H9 (cell line): ENCODE measurements at regions not wholly inside any gene's neighbourhood (a gene's known extent, or its start where the extent isn't known, plus 50 kb on each side); places are given as distances from the start of the nearest gene placed in this dataset.

Experiments
- DNase-seq: peaks from one replicate; pipeline ENCODE4 v3.0.0-alpha.2; 2017
- H2AFZ ChIP-seq: one replicate; pipeline ENCODE4 v1.6.1; 2013; ENCODE audit warnings: mild to moderate bottlenecking, low read length, control low read depth, moderate library complexity
- H2AK5ac ChIP-seq: 2 replicates; pipeline ENCODE4 v1.6.1; 2013; ENCODE audit warnings: low read length, control low read depth, mixed read lengths; ENCODE audit not compliant: insufficient read length
- H2BK120ac ChIP-seq: one replicate; pipeline ENCODE4 v1.6.1; 2013; ENCODE audit warnings: low read depth, mild to moderate bottlenecking, low read length, control low read depth, inconsistent platforms; ENCODE audit not compliant: poor library complexity, severe bottlenecking
- H2BK12ac ChIP-seq: 2 replicates; pipeline ENCODE4 v1.6.1; 2013; ENCODE audit warnings: low read length, control low read depth, mixed read lengths, low read depth; ENCODE audit not compliant: insufficient read length
- H2BK15ac ChIP-seq: 2 replicates; pipeline ENCODE4 v1.6.1; 2013; ENCODE audit warnings: low read depth, low read length, control low read depth
- H2BK20ac ChIP-seq: one replicate; pipeline ENCODE4 v1.6.1; 2013; ENCODE audit warnings: low read depth, mild to moderate bottlenecking, low read length, control low read depth, inconsistent platforms; ENCODE audit not compliant: poor library complexity, severe bottlenecking
- H2BK5ac ChIP-seq: 2 replicates; pipeline ENCODE4 v1.6.1; 2013; ENCODE audit warnings: low read length, control low read depth, mixed read lengths; ENCODE audit not compliant: insufficient read length
- H3K14ac ChIP-seq: 2 replicates; pipeline ENCODE4 v1.6.1; 2013; ENCODE audit warnings: low read length, control low read depth; ENCODE audit not compliant: insufficient read depth
- H3K18ac ChIP-seq: 2 replicates; pipeline ENCODE4 v1.6.1; 2013; ENCODE audit warnings: low read depth, mild to moderate bottlenecking, mixed read lengths, low read length, control low read depth; ENCODE audit not compliant: insufficient read length
- H3K23ac ChIP-seq: 2 replicates; pipeline ENCODE4 v1.6.1; 2013; ENCODE audit warnings: low read length, control low read depth, mixed read lengths, low read depth; ENCODE audit not compliant: insufficient read length
- H3K23me2 ChIP-seq: 2 replicates; pipeline ENCODE4 v1.6.1; 2013; ENCODE audit warnings: low read depth, mild to moderate bottlenecking, mixed read lengths, low read length, control low read depth; ENCODE audit not compliant: insufficient read length, poor library complexity, severe bottlenecking
- H3K27ac ChIP-seq: 2 replicates; pipeline ENCODE4 v1.5.1; 2013; ENCODE audit warnings: low read length, control low read depth, mixed read lengths, low read depth; ENCODE audit not compliant: insufficient read length
- H3K27me3 ChIP-seq: 2 replicates; pipeline ENCODE4 v1.6.1; 2013; ENCODE audit warnings: low read length, control low read depth, inconsistent platforms; ENCODE audit not compliant: insufficient read depth
- H3K4ac ChIP-seq: 2 replicates; pipeline ENCODE4 v1.6.1; 2013; ENCODE audit warnings: low read depth, mild to moderate bottlenecking, control low read depth, inconsistent platforms, low read length, moderate library complexity
- H3K4me1 ChIP-seq: 2 replicates; pipeline ENCODE4 v1.6.1; 2013; ENCODE audit warnings: low read length, control low read depth, inconsistent platforms; ENCODE audit not compliant: insufficient read depth
- H3K4me2 ChIP-seq: 2 replicates; pipeline ENCODE4 v1.6.1; 2013; ENCODE audit warnings: low read length, control low read depth, mixed read lengths; ENCODE audit not compliant: insufficient read length, insufficient read depth
- H3K56ac ChIP-seq: 2 replicates; pipeline ENCODE4 v1.6.1; 2013; ENCODE audit warnings: low read depth, mild to moderate bottlenecking, mixed read lengths, low read length, control low read depth; ENCODE audit not compliant: insufficient read length
- H3K79me1 ChIP-seq: 2 replicates; pipeline ENCODE4 v1.6.1; 2013; ENCODE audit warnings: low read depth, mild to moderate bottlenecking, moderate library complexity, low read length, control low read depth, inconsistent platforms; ENCODE audit not compliant: insufficient read depth, poor library complexity, severe bottlenecking
- H3K79me2 ChIP-seq: 2 replicates; pipeline ENCODE4 v1.6.1; 2013; ENCODE audit warnings: low read length, control low read depth, inconsistent platforms; ENCODE audit not compliant: insufficient read depth
- H3K9ac ChIP-seq: 2 replicates; pipeline ENCODE4 v1.6.1; 2013; ENCODE audit warnings: low read length, control low read depth, mixed read lengths; ENCODE audit not compliant: insufficient read length; ENCODE audit errors: extremely low read depth
- H3K9me3 ChIP-seq: one replicate; pipeline ENCODE4 v1.6.1; 2013; ENCODE audit warnings: low read depth, low read length, inconsistent platforms; ENCODE audit not compliant: control insufficient read depth
- H3T11ph ChIP-seq: one replicate; pipeline ENCODE4 v1.6.1; 2013; ENCODE audit warnings: mild to moderate bottlenecking, low read length, control low read depth, inconsistent platforms
- H4K20me1 ChIP-seq: one replicate; pipeline ENCODE4 v1.6.1; 2013; ENCODE audit not compliant: control insufficient read depth, insufficient read length, insufficient read depth
- H4K5ac ChIP-seq: 2 replicates; pipeline ENCODE4 v1.6.1; 2013; ENCODE audit warnings: low read depth, mild to moderate bottlenecking, mixed read lengths, low read length, control low read depth; ENCODE audit not compliant: insufficient read length
- H4K8ac ChIP-seq: replicated peaks from 2 replicates; pipeline ENCODE4 v1.6.1; 2013; ENCODE audit warnings: low read length, control low read depth, mixed read lengths, low read depth; ENCODE audit not compliant: insufficient read length
- H4K91ac ChIP-seq: 2 replicates; pipeline ENCODE4 v1.6.1; 2013; ENCODE audit warnings: low read depth, mild to moderate bottlenecking, moderate library complexity, mixed read lengths, low read length, control low read depth; ENCODE audit not compliant: insufficient read length
- H3K27ac Mint-ChIP-seq, 3 experiments: 2 replicates in 2 of 3; 3 replicates in 1 of 3; pipeline ENCODE4 v1.8.0; 2020 to 2021; ENCODE audit warnings: mixed read lengths in 3 of 3, mild to moderate bottlenecking in 1 of 3, moderate library complexity in 1 of 3
- H3K27me3 Mint-ChIP-seq: 2 replicates; pipeline ENCODE4 v1.8.0; 2021; ENCODE audit warnings: low read depth, mild to moderate bottlenecking, moderate library complexity, mixed read lengths
- H3K36me3 Mint-ChIP-seq, 3 experiments: 2 replicates in 2 of 3; 3 replicates in 1 of 3; pipeline ENCODE4 v1.8.0; 2020 to 2021; ENCODE audit warnings: low read depth in 3 of 3, mixed read lengths in 3 of 3; ENCODE audit not compliant: insufficient read depth in 1 of 3
- H3K4me1 Mint-ChIP-seq, 2 experiments: 2 replicates each; pipeline ENCODE4 v1.8.0; 2020; ENCODE audit warnings: mixed read lengths in 2 of 2
- H3K4me3 Mint-ChIP-seq, 2 experiments: 2 replicates in 1 of 2; 3 replicates in 1 of 2; pipeline ENCODE4 v1.8.0; 2020 to 2021; ENCODE audit warnings: mild to moderate bottlenecking in 2 of 2, mixed read lengths in 2 of 2, moderate library complexity in 1 of 2
- H3K9me3 Mint-ChIP-seq, 2 experiments: 2 replicates in 1 of 2; 3 replicates in 1 of 2; pipeline ENCODE4 v1.8.0; 2020; ENCODE audit warnings: mild to moderate bottlenecking in 2 of 2, mixed read lengths in 2 of 2, moderate library complexity in 1 of 2
- WGBS: extraction: QIAGEN DNeasy Blood & Tissue Kit; methylation state at CpG from one replicate; pipeline ENCODE4 v1.1.7; 2013; ENCODE audit warnings: missing lambda C conversion rate, low lambda C conversion rate, mixed read lengths; ENCODE audit not compliant: insufficient read length; ENCODE audit errors: extremely low coverage; 5-methylcytosine and 5-hydroxymethylcytosine counted together
- TF ChIP-seq, protein P1 (sequence below): fragments of 200-600 bp; sonication (generic); conservative IDR thresholded peaks from 3 replicates; pipeline ENCODE4 v1.8.0; 2021; ENCODE audit warnings: antibody characterized with exemption, mild to moderate bottlenecking

DNA sequence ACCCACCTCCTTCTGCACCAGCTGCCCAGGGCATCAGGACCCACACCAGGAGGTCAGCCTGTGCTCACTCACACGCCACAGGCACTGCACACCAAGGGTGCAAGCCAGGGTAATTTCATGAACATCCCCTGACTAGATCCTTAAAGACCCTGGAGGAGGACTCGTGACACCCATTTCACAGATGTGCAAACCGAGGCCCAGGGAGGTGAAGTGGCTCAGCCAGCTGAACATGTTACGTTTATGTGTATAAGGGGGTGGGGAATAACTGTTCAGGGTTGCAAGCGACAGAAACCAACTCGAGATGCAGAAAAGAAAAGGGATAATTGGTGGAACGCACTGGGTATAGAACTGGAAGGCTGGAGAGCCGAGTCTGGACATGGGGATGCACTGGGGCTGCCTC is 138.1 kb upstream of the FOXF1 start:
- H4K5ac ChIP-seq: no peak overlapping the region
- Mint-ChIP-seq H3K27me3 (peaks cover 14% of the 10 kb centered on the region), H3K4me1 (peaks cover 21 to 31% of the 10 kb centered on the region in 2 experiments), H3K9me3 (peaks cover 10% of the 10 kb centered on the region in 2 experiments), H3K27ac (no peak overlapping the region), H3K36me3 (peaks cover 0 to 8% (median 7%) of the 10 kb centered on the region in 3 experiments; a peak in 3 of 7 replicates), H3K4me3 (no peak overlapping the region)
- no peaks in the 10 kb centered on the region for H3K79me2 ChIP-seq
- no peak overlapping the region for H3K9ac ChIP-seq
- H3K27ac ChIP-seq: no peak overlapping the region
- H4K8ac ChIP-seq: no peak overlapping the region
- no peak overlapping the region for H2AFZ ChIP-seq
- H3K14ac ChIP-seq: no peak overlapping the region
- H3K4me1 ChIP-seq: no peaks in the 10 kb centered on the region; the same call in 1 of the 2 replicates
- no peak overlapping the region for H3K18ac ChIP-seq
- TF ChIP-seq, protein P1, sequence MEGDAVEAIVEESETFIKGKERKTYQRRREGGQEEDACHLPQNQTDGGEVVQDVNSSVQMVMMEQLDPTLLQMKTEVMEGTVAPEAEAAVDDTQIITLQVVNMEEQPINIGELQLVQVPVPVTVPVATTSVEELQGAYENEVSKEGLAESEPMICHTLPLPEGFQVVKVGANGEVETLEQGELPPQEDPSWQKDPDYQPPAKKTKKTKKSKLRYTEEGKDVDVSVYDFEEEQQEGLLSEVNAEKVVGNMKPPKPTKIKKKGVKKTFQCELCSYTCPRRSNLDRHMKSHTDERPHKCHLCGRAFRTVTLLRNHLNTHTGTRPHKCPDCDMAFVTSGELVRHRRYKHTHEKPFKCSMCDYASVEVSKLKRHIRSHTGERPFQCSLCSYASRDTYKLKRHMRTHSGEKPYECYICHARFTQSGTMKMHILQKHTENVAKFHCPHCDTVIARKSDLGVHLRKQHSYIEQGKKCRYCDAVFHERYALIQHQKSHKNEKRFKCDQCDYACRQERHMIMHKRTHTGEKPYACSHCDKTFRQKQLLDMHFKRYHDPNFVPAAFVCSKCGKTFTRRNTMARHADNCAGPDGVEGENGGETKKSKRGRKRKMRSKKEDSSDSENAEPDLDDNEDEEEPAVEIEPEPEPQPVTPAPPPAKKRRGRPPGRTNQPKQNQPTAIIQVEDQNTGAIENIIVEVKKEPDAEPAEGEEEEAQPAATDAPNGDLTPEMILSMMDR: no peak
- H2BK12ac ChIP-seq: no peak overlapping the region
- no peaks in the 10 kb centered on the region for H3K23me2 ChIP-seq
- H3K23ac ChIP-seq: no peak overlapping the region
- no peak overlapping the region for H4K91ac ChIP-seq
- no peaks in the 10 kb centered on the region for H3K27me3 ChIP-seq
- no peak overlapping the region for H2AK5ac ChIP-seq
- no peaks in the 10 kb centered on the region for H4K20me1 ChIP-seq
- no peaks in the 10 kb centered on the region for H3K9me3 ChIP-seq
- H3K4me2 ChIP-seq: no peak overlapping the region
- no peak overlapping the region for H2BK120ac ChIP-seq
- DNase-seq: no peak
- no peak overlapping the region for H2BK5ac ChIP-seq
- H3K4ac ChIP-seq: no peak overlapping the region
- H3K56ac ChIP-seq: no peak overlapping the region
- no peak overlapping the region for H3T11ph ChIP-seq
- H3K79me1 ChIP-seq: no peaks in the 10 kb centered on the region
- no CpG with 5 or more reads among the region's 8 CpGs for WGBS
- no peak overlapping the region for H2BK20ac ChIP-seq
- H2BK15ac ChIP-seq: no peak overlapping the region
